Stomach (tissue), 8 donors: ENCODE measurements at regions not wholly inside any gene's neighbourhood (a gene's known extent, or its start where the extent isn't known, plus 50 kb on each side); places are given as distances from the start of the nearest gene placed in this dataset.

ENCODE experiments used
- DNase-seq, 2 donors: peaks; one replicate each; pipeline versions ENCODE4 v3.0.0 to v3.0.0-alpha.2; 2013 to 2019
- H3K27ac ChIP-seq, 5 donors: fragments of 200-600 bp in 4 of 5; sonication (generic) in 4 of 5; one replicate each; pipeline ENCODE4 v1.5.1; 2013 to 2019; ENCODE audit warnings: mild to moderate bottlenecking in 1 of 5, moderate library complexity in 1 of 5
- H3K27me3 ChIP-seq, 3 donors: fragments of 200-600 bp; sonication (generic); one replicate each; pipeline ENCODE4 v1.5.1; 2017 to 2019; ENCODE audit warnings: mixed run types in 1 of 3
- H3K36me3 ChIP-seq, 4 donors: fragments of 200-600 bp; sonication (generic); 1 replicate in 3 of 4; 2 replicates in 1 of 4; pipeline ENCODE4 v1.5.1; 2016 to 2019
- H3K4me1 ChIP-seq, 4 donors: fragments of 200-600 bp; sonication (generic); one replicate each; pipeline ENCODE4 v1.5.1; 2016 to 2019
- H3K4me3 ChIP-seq, 4 donors: fragments of 200-600 bp; sonication (generic) in 3 of 4; one replicate each; pipeline ENCODE4 v1.5.1; 2016 to 2019; ENCODE audit warnings: mild to moderate bottlenecking in 1 of 4
- H3K9me3 ChIP-seq, 4 donors: fragments of 200-600 bp; sonication (generic); one replicate each; pipeline ENCODE4 v1.5.1; 2016 to 2019
- EP300 ChIP-seq: sonication (generic); formaldehyde crosslinking; IDR thresholded peaks from one replicate; pipeline ENCODE4 v1.6.1; 2017; ENCODE audit warnings: antibody characterized with exemption
- POLR2A ChIP-seq, 4 donors: fragments of 450-650 bp; IDR thresholded peaks; one replicate each; pipeline ENCODE4 v1.6.1; 2016; ENCODE audit warnings: antibody characterized with exemption in 4 of 4, control low read depth in 2 of 4, mild to moderate bottlenecking in 1 of 4, moderate library complexity in 1 of 4
- POLR2AphosphoS5 ChIP-seq, 3 donors: sonication (generic); formaldehyde crosslinking; IDR thresholded peaks; one replicate each; pipeline ENCODE4 v1.6.1; 2016; ENCODE audit warnings: antibody characterized with exemption in 3 of 3
- WGBS, 5 donors: extraction: QIAGEN DNeasy Blood & Tissue Kit in 3 of 5; methylation state at CpG; one replicate each; pipeline versions ENCODE4 v1.1.5 to v1.1.7; 2013 to 2018; 5-methylcytosine and 5-hydroxymethylcytosine counted together
- intact Hi-C: fragments of 100-400 bp; cut with DNase I; formaldehyde crosslinking; loops from one replicate; pipeline ENCODE4 v1.15.1; 2023; ENCODE audit warnings: low total_unique reads
- TF ChIP-seq, protein P1 (sequence below), 7 experiments: fragments of 450-650 bp in 4 of 7; fragments of 200-600 bp in 3 of 7; sonication (generic) in 3 of 7; IDR thresholded peaks; one replicate each; pipeline ENCODE4 v1.5.1; 2016 to 2019; ENCODE audit warnings: antibody characterized with exemption in 7 of 7, control low read depth in 2 of 7, mild to moderate bottlenecking in 1 of 7
- donor health status: healthy with polysubstance abuse.
- donor health status: Bipolar disorder and iron deficiency.
- donor health status: healthy.

DNA sequence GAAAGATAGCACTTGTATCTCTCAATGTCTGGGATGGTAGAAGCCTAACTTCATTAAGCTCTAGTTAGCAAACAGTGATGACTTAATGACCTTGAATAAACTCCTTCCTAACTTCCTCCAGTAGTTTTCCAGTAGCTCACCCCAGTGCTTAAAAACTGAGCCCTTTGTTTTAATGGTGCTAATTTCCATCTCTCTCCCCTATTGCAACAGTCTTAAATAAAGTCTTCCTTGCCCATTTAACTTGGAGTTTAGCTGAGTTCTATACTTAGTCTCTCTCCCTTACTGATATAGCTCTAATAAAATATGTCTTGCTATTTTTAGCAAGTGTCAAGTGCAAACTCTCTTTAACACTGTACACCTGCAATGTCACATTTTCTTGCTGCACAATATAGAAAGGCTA is 267.0 kb downstream of the CCDC85A start:
- H3K27ac ChIP-seq, result no peak overlapping the region
- intact Hi-C loops, result no loop called here
- no peak overlapping the region for H3K4me3 ChIP-seq
- H3K36me3 ChIP-seq, result no peaks in the 10 kb centered on the region
- DNase-seq, result no peak
- H3K9me3 ChIP-seq, result no peaks in the 10 kb centered on the region
- H3K4me1 ChIP-seq, result peaks cover 4 to 16% (median 10%) of the 10 kb centered on the region in 4 donors
- TF ChIP-seq, protein P1, sequence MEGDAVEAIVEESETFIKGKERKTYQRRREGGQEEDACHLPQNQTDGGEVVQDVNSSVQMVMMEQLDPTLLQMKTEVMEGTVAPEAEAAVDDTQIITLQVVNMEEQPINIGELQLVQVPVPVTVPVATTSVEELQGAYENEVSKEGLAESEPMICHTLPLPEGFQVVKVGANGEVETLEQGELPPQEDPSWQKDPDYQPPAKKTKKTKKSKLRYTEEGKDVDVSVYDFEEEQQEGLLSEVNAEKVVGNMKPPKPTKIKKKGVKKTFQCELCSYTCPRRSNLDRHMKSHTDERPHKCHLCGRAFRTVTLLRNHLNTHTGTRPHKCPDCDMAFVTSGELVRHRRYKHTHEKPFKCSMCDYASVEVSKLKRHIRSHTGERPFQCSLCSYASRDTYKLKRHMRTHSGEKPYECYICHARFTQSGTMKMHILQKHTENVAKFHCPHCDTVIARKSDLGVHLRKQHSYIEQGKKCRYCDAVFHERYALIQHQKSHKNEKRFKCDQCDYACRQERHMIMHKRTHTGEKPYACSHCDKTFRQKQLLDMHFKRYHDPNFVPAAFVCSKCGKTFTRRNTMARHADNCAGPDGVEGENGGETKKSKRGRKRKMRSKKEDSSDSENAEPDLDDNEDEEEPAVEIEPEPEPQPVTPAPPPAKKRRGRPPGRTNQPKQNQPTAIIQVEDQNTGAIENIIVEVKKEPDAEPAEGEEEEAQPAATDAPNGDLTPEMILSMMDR (IDR thresholded peaks at IDR 0.05), result no peak
- TF ChIP-seq POLR2AphosphoS5 (IDR thresholded peaks at IDR 0.05) (no peak), EP300 (no peak)
- no peaks in the 10 kb centered on the region for H3K27me3 ChIP-seq

- DNase-seq, result no peak
- Histone ChIP-seq H3K4me1 (no peaks in the 10 kb centered on the region), H3K9me3 (no peaks in the 10 kb centered on the region), H3K27ac (no peak overlapping the region), H3K27me3 (no peaks in the 10 kb centered on the region), H3K4me3 (no peak overlapping the region), H3K36me3 (no peaks in the 10 kb centered on the region)
- WGBS, 5 donors, result 79 to 90% (median 84%) methylated on average over 2 of the region's 2 CpGs
- TF ChIP-seq, protein P1 (IDR thresholded peaks at IDR 0.05), result no peak
- TF ChIP-seq EP300 (no peak), POLR2A (IDR thresholded peaks at IDR 0.05) (no peak), POLR2AphosphoS5 (IDR thresholded peaks at IDR 0.05) (no peak)
- intact Hi-C loops, result no loop called here
Measured at GRCh38 chr2:56455642-56456041, 271.9 kb downstream of the CCDC85A start.

DNA sequence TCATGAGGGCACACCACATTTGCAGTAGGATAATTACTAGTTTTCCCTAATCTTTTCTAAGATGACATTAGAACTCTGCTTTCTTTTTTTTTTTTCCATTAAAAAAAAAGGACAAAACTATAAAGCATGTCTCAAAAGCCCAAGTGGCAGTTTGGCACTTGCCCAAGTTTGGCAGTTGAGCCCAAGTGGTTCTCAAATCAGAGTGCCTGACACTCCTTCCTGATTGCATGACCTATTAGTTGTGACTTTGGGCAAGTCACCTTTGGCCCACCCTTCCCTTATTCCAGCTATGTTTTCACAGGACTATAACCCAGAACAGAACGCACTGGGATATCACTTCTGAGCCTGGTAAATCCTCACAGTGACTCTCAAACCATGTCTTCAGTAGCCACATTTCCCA is 273.0 kb downstream of the CCDC85A start:
- Histone ChIP-seq H3K36me3 (no peaks in the 10 kb centered on the region), H3K27ac (no peak overlapping the region), H3K4me1 (no peaks in the 10 kb centered on the region), H3K27me3 (no peaks in the 10 kb centered on the region), H3K4me3 (no peak overlapping the region), H3K9me3 (no peaks in the 10 kb centered on the region)
- no peak for TF ChIP-seq POLR2A (IDR thresholded peaks at IDR 0.05)
- TF ChIP-seq, protein P1 (IDR thresholded peaks at IDR 0.05), result no peak
- no peak for TF ChIP-seq EP300
- no peak for TF ChIP-seq POLR2AphosphoS5 (IDR thresholded peaks at IDR 0.05)
- no peak for DNase-seq
- intact Hi-C loops, result no loop called here
- 52 to 77% (median 64%) methylated on average over 1 of the region's 1 CpG for WGBS, 5 donors

DNA sequence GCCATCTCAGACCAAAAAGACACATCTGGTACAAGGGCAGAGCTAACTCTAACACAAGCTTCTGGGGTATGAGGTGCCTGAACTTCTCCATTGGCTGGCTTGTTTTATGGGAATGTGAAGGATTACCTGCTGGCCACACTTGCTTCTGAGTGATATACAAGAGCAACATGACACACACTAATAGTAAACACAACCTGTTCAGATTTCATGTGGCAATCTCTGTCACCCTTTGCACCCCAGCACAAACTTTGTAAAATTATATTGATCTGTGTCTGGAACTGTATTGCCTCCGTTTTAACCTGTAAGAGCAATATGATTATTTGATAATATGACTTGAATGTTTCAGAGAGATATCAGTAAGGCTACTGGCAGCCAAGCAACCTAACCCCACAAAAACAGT is 276.7 kb downstream of the CCDC85A start:
- Histone ChIP-seq H3K27me3 (no peaks in the 10 kb centered on the region), H3K4me3 (no peak overlapping the region), H3K27ac (no peak overlapping the region), H3K9me3 (peaks cover 0 to 9% (median 4%) of the 10 kb centered on the region in 4 donors), H3K36me3 (no peaks in the 10 kb centered on the region), H3K4me1 (no peaks in the 10 kb centered on the region)
- 31 to 78% (median 72%) methylated on average over 1 of the region's 1 CpG for WGBS, 5 donors
- no peak for DNase-seq
- TF ChIP-seq POLR2A (IDR thresholded peaks at IDR 0.05), result no peak
- no peak for TF ChIP-seq POLR2AphosphoS5 (IDR thresholded peaks at IDR 0.05)
- intact Hi-C loops, result no loop called here

GRCh38 chr2:56464066-56464465 is 280.3 kb downstream of the CCDC85A start:
- 75 to 94% (median 92%) methylated on average over 2 to 3 of the region's 3 CpGs for WGBS, 5 donors
- H3K4me3 ChIP-seq, result no peak overlapping the region
- no peaks in the 10 kb centered on the region for H3K36me3 ChIP-seq
- no peaks in the 10 kb centered on the region for H3K27me3 ChIP-seq
- intact Hi-C loops, result no loop called here
- no peak for DNase-seq
- no peaks in the 10 kb centered on the region for H3K4me1 ChIP-seq
- peaks cover 0 to 9% (median 4%) of the 10 kb centered on the region in 4 donors for H3K9me3 ChIP-seq
- no peak overlapping the region for H3K27ac ChIP-seq
- TF ChIP-seq, protein P1 (IDR thresholded peaks at IDR 0.05), result no peak
- no peak for TF ChIP-seq EP300
- TF ChIP-seq POLR2AphosphoS5 (IDR thresholded peaks at IDR 0.05), result no peak
